HCT116 (cell line): ENCODE measurements at regions not wholly inside any gene's neighbourhood (a gene's known extent, or its start where the extent isn't known, plus 50 kb on each side); places are given as distances from the start of the nearest gene placed in this dataset.

Source experiments
- CEBPB ChIP-seq: IDR thresholded peaks from 2 replicates; pipeline ENCODE4 v1.6.1; 2012; ENCODE audit warnings: low read depth
- CTCF ChIP-seq, 3 experiments: fragments of 200-600 bp in 1 of 3; sonication (generic) in 1 of 3; IDR thresholded peaks in 2 of 3; conservative IDR thresholded peaks in 1 of 3; 2 replicates each; pipeline ENCODE4 v1.5.1; 2012 to 2017; ENCODE audit warnings: low read depth in 2 of 3, low read length in 2 of 3, antibody characterized with exemption in 1 of 3, borderline replicate concordance in 1 of 3, control low read depth in 1 of 3, mild to moderate bottlenecking in 1 of 3, mixed read lengths in 1 of 3, mixed run types in 1 of 3, moderate library complexity in 1 of 3; ENCODE audit not compliant: insufficient read depth in 1 of 3
- EZH2 ChIP-seq: fragments of 200-600 bp; sonication (generic); IDR thresholded peaks from 2 replicates; pipeline ENCODE4 v1.6.1; 2017; ENCODE audit warnings: antibody characterized with exemption, mixed run types
- FOSL1 ChIP-seq: IDR thresholded peaks from 2 replicates; pipeline ENCODE4 v1.6.1; 2012; ENCODE audit warnings: low read depth
- JUND ChIP-seq: IDR thresholded peaks from 2 replicates; pipeline ENCODE4 v1.6.1; 2012
- SIN3A ChIP-seq: IDR thresholded peaks from 2 replicates; pipeline ENCODE4 v1.6.1; 2012; ENCODE audit warnings: low read depth
- TCF7L2 ChIP-seq: IDR thresholded peaks from 2 replicates; pipeline ENCODE4 v1.7.0; 2011; ENCODE audit warnings: borderline replicate concordance, inconsistent platforms; ENCODE audit not compliant: insufficient read depth, insufficient read length; ENCODE audit errors: extremely low read depth
- YY1 ChIP-seq: IDR thresholded peaks from 2 replicates; pipeline ENCODE4 v1.6.1; 2011; ENCODE audit warnings: low read length, low read depth, moderate library complexity, mild to moderate bottlenecking; ENCODE audit not compliant: insufficient replicate concordance; ENCODE audit errors: extremely low read depth

GRCh38 chr4:115920637-115921036 lies 807.2 kb upstream of the NDST4 start:
- TF ChIP-seq JUND: no peak
- TF ChIP-seq CTCF (IDR thresholded peaks at IDR 0.05 in 2 of 3, conservative IDR thresholded peaks at IDR 0.05 in 1 of 3; ENCODE audit: borderline replicate concordance in 1 of 3, insufficient read depth in 1 of 3, low read depth in 2 of 3, low read length in 2 of 3): no peak
- no peak for TF ChIP-seq SIN3A
- TF ChIP-seq CEBPB: no peak
- TF ChIP-seq YY1: no peak
- no peak for TF ChIP-seq FOSL1
- no peak for TF ChIP-seq EZH2
- TF ChIP-seq TCF7L2: no peak
